Endothelial cell of umbilical vein (primary cell): ENCODE measurements at regions not wholly inside any gene's neighbourhood (a gene's known extent, or its start where the extent isn't known, plus 50 kb on each side); places are given as distances from the start of the nearest gene placed in this dataset.

Experiments used
- BruUV-seq: library from RNA; stranded (reverse); fragments of 400-500 nt; replicated peaks from 2 replicates; lab custom pipeline; 2021; lab: Mats Ljungman, UMichigan
- CTCF ChIA-PET: fragments of 300-600, 350-600 bp; sonication (Branson Sonifier 250); formaldehyde crosslinking; loops from one replicate; lab custom pipeline; 2021; ENCODE audit warnings: antibody characterized with exemption, inconsistent platforms; lab: Charles Lee
- POLR2A ChIA-PET: fragments of 300-600, 350-600 bp; sonication (Branson Sonifier 250); formaldehyde crosslinking; loops from one replicate; lab custom pipeline; 2021; ENCODE audit warnings: antibody characterized with exemption, inconsistent platforms; lab: Charles Lee
- DNase-seq: peaks from one replicate; pipeline ENCODE4 v3.0.0-alpha.2; 2011; ENCODE audit warnings: low read depth, low spot score
- FAIRE-seq: peaks from 2 replicates; lab custom pipeline; 2011; peaks lifted over from hg19 to GRCh38; lab: Jason Lieb, UNC
- H2AFZ ChIP-seq: 2 replicates; pipeline ENCODE4 v1.6.0; 2012; ENCODE audit warnings: low read depth, low read length, control low read depth, inconsistent platforms
- H3K27ac ChIP-seq: 2 replicates; pipeline ENCODE4 v1.5.1; 2011; ENCODE audit warnings: low read depth, mild to moderate bottlenecking, control low read depth, low read length, moderate library complexity; ENCODE audit not compliant: insufficient read depth
- H3K27me3 ChIP-seq, 2 experiments: 2 replicates each; pipeline versions ENCODE4 v1.6.0 to v1.6.1; 2011; ENCODE audit warnings: low read length in 2 of 2, mixed read lengths in 1 of 2; ENCODE audit not compliant: control insufficient read depth in 2 of 2, insufficient read depth in 2 of 2
- H3K36me3 ChIP-seq, 2 experiments: 2 replicates in 1 of 2; 3 replicates in 1 of 2; pipeline ENCODE4 v1.5.1; 2011; ENCODE audit warnings: low read length in 2 of 2, mild to moderate bottlenecking in 1 of 2, moderate library complexity in 1 of 2; ENCODE audit not compliant: control insufficient read depth in 2 of 2, insufficient read depth in 2 of 2; ENCODE audit errors: extremely low read depth in 1 of 2
- H3K4me1 ChIP-seq: 3 replicates; pipeline ENCODE4 v1.5.1; 2011; ENCODE audit warnings: mild to moderate bottlenecking, low read length; ENCODE audit not compliant: control insufficient read depth, insufficient read depth; ENCODE audit errors: extremely low read depth
- H3K4me2 ChIP-seq: 2 replicates; pipeline ENCODE4 v1.6.1; 2011; ENCODE audit warnings: low read length, control low read depth, mixed read lengths; ENCODE audit not compliant: insufficient read depth
- H3K4me3 ChIP-seq, 3 experiments: fragments of 200-600 bp in 1 of 3; sonication (generic), shearing (Covaris generic) in 1 of 3; replicated peaks in 1 of 3; 2 replicates each; pipeline ENCODE4 v1.5.1; 2011 to 2016; ENCODE audit warnings: control low read depth in 3 of 3, low read length in 3 of 3, mild to moderate bottlenecking in 2 of 3, inconsistent platforms in 1 of 3, low read depth in 1 of 3, moderate library complexity in 1 of 3; ENCODE audit not compliant: insufficient read depth in 1 of 3
- H3K79me2 ChIP-seq: 2 replicates; pipeline ENCODE4 v1.6.0; 2012; ENCODE audit warnings: low read length, inconsistent platforms; ENCODE audit not compliant: control insufficient read depth, insufficient read depth
- H3K9ac ChIP-seq: replicated peaks from 2 replicates; pipeline ENCODE3; 2011; ENCODE audit warnings: low read length, control low read depth; ENCODE audit not compliant: insufficient read depth; ENCODE audit errors: extremely low read depth
- H3K9me1 ChIP-seq: replicated peaks from 3 replicates; pipeline ENCODE4 v1.6.0; 2011; ENCODE audit warnings: mild to moderate bottlenecking, low read length; ENCODE audit not compliant: control insufficient read depth, insufficient read depth; ENCODE audit errors: extremely low read depth
- H3K9me3 ChIP-seq: replicated peaks from 2 replicates; pipeline ENCODE4 v1.5.1; 2012; ENCODE audit warnings: low read length, inconsistent platforms; ENCODE audit not compliant: control insufficient read depth, insufficient read depth
- H4K20me1 ChIP-seq: replicated peaks from 2 replicates; pipeline ENCODE3; 2011; ENCODE audit warnings: mild to moderate bottlenecking, low read length; ENCODE audit not compliant: control insufficient read depth, insufficient read depth; ENCODE audit errors: extremely low read depth
- CTCF ChIP-seq, 2 donors: IDR thresholded peaks; 1 replicate in 1 of 2; 2 replicates in 1 of 2; pipeline ENCODE4 v1.5.1; 2011; ENCODE audit warnings: low read length in 2 of 2, mild to moderate bottlenecking in 2 of 2, moderate library complexity in 2 of 2, control low read depth in 1 of 2, inconsistent platforms in 1 of 2, low read depth in 1 of 2; ENCODE audit not compliant: insufficient read depth in 1 of 2; ENCODE audit errors: extremely low read depth in 1 of 2
- EZH2 ChIP-seq: IDR thresholded peaks from 2 replicates; pipeline ENCODE4 v1.6.1; 2012; ENCODE audit warnings: borderline replicate concordance, low read depth, mild to moderate bottlenecking, moderate library complexity, low read length, inconsistent platforms; ENCODE audit not compliant: severe bottlenecking
- FOS ChIP-seq: IDR thresholded peaks from 2 replicates; pipeline ENCODE4 v1.6.1; 2011; ENCODE audit warnings: mild to moderate bottlenecking, low read length, moderate library complexity, borderline replicate concordance; ENCODE audit not compliant: insufficient read depth
- GATA2 ChIP-seq: IDR thresholded peaks from 2 replicates; pipeline ENCODE4 v1.7.0; 2011; ENCODE audit warnings: low read depth, mild to moderate bottlenecking, moderate library complexity, mixed read lengths, low read length; ENCODE audit not compliant: insufficient read length, insufficient read depth
- JUN ChIP-seq: IDR thresholded peaks from 2 replicates; pipeline ENCODE4 v1.6.1; 2011; ENCODE audit warnings: borderline replicate concordance, low read depth; ENCODE audit not compliant: insufficient read length, insufficient read depth
- MAX ChIP-seq: IDR thresholded peaks from 2 replicates; pipeline ENCODE4 v1.6.1; 2011; ENCODE audit not compliant: insufficient read depth, insufficient read length
- MYC ChIP-seq: IDR thresholded peaks from one replicate; pipeline ENCODE4 v1.6.1; 2011; ENCODE audit warnings: mild to moderate bottlenecking, low read depth, low read length
- POLR2A ChIP-seq: IDR thresholded peaks from 2 replicates; pipeline ENCODE4 v1.6.1; 2012; ENCODE audit warnings: low read depth, mild to moderate bottlenecking, control low read depth, low read length
- POLR2AphosphoS5 ChIP-seq: IDR thresholded peaks from 2 replicates; pipeline ENCODE4 v1.6.1; 2012; ENCODE audit warnings: low read depth, mild to moderate bottlenecking, control low read depth, low read length, moderate library complexity; ENCODE audit not compliant: insufficient read depth
- dilution Hi-C: fragments of 300-500 bp; cut with MboI; formaldehyde crosslinking; loops from one replicate; pipeline ENCODE4 v1.15.0; 2019; ENCODE audit warnings: low sequenced_read_pairs; ENCODE audit not compliant: extremely low pct_ligation_motif_present
- intact Hi-C: fragments of 100-400 bp; cut with micrococcal nuclease; formaldehyde crosslinking; loops from one replicate; pipeline ENCODE4 v1.10.0; 2022

- no peak for FAIRE-seq
- DNase-seq = no peak
- dilution Hi-C loops = no loop called here
Observed at GRCh38 chr4:62470020-62470419, 1269.9 kb downstream of the ADGRL3 start.

More at GRCh38 chr4:62470020-62470419, 1269.9 kb downstream of the ADGRL3 start:
- no peak for TF ChIP-seq JUN
- no peak for TF ChIP-seq MYC
- no peak for TF ChIP-seq POLR2A
- TF ChIP-seq EZH2 = no peak
- no peak for TF ChIP-seq POLR2AphosphoS5
- TF ChIP-seq GATA2 = no peak
- TF ChIP-seq MAX = no peak
- TF ChIP-seq CTCF (IDR thresholded peaks at IDR 0.05; ENCODE audit: extremely low read depth in 1 of 2, insufficient read depth in 1 of 2, low read depth in 1 of 2, low read length in 2 of 2) = no peak
- no peak for TF ChIP-seq FOS
- Histone ChIP-seq H3K4me2 (no peak overlapping the region), H2AFZ (no peak overlapping the region), H3K9ac (no peak overlapping the region), H3K79me2 (no peaks in the 10 kb centered on the region), H3K4me1 (no peaks in the 10 kb centered on the region), H4K20me1 (no peaks in the 10 kb centered on the region), H3K9me1 (no peaks in the 10 kb centered on the region), H3K36me3 (no peaks in the 10 kb centered on the region), H3K27ac (no peak overlapping the region), H3K4me3 (no peak overlapping the region), H3K27me3 (no peaks in the 10 kb centered on the region), H3K9me3 (no peaks in the 10 kb centered on the region)
- POLR2A ChIA-PET = no interaction called here
- BruUV-seq = no TSS peak
- CTCF ChIA-PET = no interaction called here
- intact Hi-C loops = no loop called here
